HL-60 (cell line): ENCODE measurements at regions not wholly inside any gene's neighbourhood (a gene's known extent, or its start where the extent isn't known, plus 50 kb on each side); places are given as distances from the start of the nearest gene placed in this dataset.

ENCODE experiments used
- CTCF ChIP-seq: IDR thresholded peaks from one replicate; pipeline ENCODE4 v1.5.1; 2011; ENCODE audit warnings: low read length, control low read depth, inconsistent platforms; ENCODE audit not compliant: insufficient read depth
- GABPA ChIP-seq: IDR thresholded peaks from 2 replicates; pipeline ENCODE4 v1.6.1; 2012; ENCODE audit warnings: low read depth
- POLR2AphosphoS5 ChIP-seq: IDR thresholded peaks from 2 replicates; pipeline ENCODE4 v1.6.1; 2012; ENCODE audit warnings: low read depth
- SPI1 ChIP-seq: IDR thresholded peaks from 2 replicates; pipeline ENCODE4 v1.6.1; 2012; ENCODE audit warnings: low read depth, mild to moderate bottlenecking, borderline replicate concordance
- TF ChIP-seq, protein P1 (sequence below): IDR thresholded peaks from 2 replicates; pipeline ENCODE4 v1.6.1; 2012; ENCODE audit warnings: low read depth; ENCODE audit not compliant: insufficient replicate concordance

GRCh38 chr2:188119112-188119838 lies 172.4 kb upstream of the GULP1 start:
- TF ChIP-seq CTCF (no peak), GABPA (no peak), POLR2AphosphoS5 (no peak), SPI1 (no peak)
- TF ChIP-seq, protein P1, sequence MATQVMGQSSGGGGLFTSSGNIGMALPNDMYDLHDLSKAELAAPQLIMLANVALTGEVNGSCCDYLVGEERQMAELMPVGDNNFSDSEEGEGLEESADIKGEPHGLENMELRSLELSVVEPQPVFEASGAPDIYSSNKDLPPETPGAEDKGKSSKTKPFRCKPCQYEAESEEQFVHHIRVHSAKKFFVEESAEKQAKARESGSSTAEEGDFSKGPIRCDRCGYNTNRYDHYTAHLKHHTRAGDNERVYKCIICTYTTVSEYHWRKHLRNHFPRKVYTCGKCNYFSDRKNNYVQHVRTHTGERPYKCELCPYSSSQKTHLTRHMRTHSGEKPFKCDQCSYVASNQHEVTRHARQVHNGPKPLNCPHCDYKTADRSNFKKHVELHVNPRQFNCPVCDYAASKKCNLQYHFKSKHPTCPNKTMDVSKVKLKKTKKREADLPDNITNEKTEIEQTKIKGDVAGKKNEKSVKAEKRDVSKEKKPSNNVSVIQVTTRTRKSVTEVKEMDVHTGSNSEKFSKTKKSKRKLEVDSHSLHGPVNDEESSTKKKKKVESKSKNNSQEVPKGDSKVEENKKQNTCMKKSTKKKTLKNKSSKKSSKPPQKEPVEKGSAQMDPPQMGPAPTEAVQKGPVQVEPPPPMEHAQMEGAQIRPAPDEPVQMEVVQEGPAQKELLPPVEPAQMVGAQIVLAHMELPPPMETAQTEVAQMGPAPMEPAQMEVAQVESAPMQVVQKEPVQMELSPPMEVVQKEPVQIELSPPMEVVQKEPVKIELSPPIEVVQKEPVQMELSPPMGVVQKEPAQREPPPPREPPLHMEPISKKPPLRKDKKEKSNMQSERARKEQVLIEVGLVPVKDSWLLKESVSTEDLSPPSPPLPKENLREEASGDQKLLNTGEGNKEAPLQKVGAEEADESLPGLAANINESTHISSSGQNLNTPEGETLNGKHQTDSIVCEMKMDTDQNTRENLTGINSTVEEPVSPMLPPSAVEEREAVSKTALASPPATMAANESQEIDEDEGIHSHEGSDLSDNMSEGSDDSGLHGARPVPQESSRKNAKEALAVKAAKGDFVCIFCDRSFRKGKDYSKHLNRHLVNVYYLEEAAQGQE = no peak
